ENCODE measurements at regions not wholly inside any gene's neighbourhood (a gene's known extent, or its start where the extent isn't known, plus 50 kb on each side); places are given as distances from the start of the nearest gene placed in this dataset.
A peak's percentile ranks its signal among the peaks of the same experiment; 100 is the strongest.
"Not testable (repeated sequence)": the region's sequence is repeated elsewhere in the genome, so short reads cannot be mapped to it uniquely, and the experiment has no call there.

- H3K9ac ChIP-seq (ENCODE audit: low read length), result peak overlapping the region; percentile 83
- H3K18ac ChIP-seq (ENCODE audit: low read depth in 1 of 2, low read length in 2 of 2); H3K79me1 ChIP-seq (replicated peaks; ENCODE audit: low read length, poor library complexity, severe bottlenecking); H2BK120ac ChIP-seq (ENCODE audit: low read depth, low read length); H3K4me1 ChIP-seq (ENCODE audit: control insufficient read depth, insufficient read depth, low read depth, low read length); H4K91ac ChIP-seq (ENCODE audit: low read length); H3K14ac ChIP-seq (ENCODE audit: low read length in 2 of 2); H3K4ac ChIP-seq (ENCODE audit: low read depth in 1 of 2, low read length in 2 of 2); H3K23ac ChIP-seq (ENCODE audit: low read length in 2 of 2); H3K9me3 ChIP-seq (ENCODE audit: control insufficient read depth, low read length); H3K27ac ChIP-seq (ENCODE audit: low read length, poor library complexity, severe bottlenecking); H4K8ac ChIP-seq (ENCODE audit: low read length); H2BK5ac ChIP-seq (ENCODE audit: low read depth, low read length, poor library complexity, severe bottlenecking); H2BK15ac ChIP-seq (ENCODE audit: low read depth, poor library complexity, severe bottlenecking); H2AK5ac ChIP-seq (ENCODE audit: low read length, severe bottlenecking); H3K36me3 ChIP-seq (ENCODE audit: control insufficient read depth in 1 of 2, insufficient read depth in 2 of 2, low read depth in 1 of 2, low read length in 2 of 2); H3K27me3 ChIP-seq (ENCODE audit: control insufficient read depth in 1 of 2, insufficient read depth in 1 of 2, low read length in 2 of 2): not testable (repeated sequence)
- peak overlapping the region; percentile 89 for H2AFZ ChIP-seq (ENCODE audit: low read depth, low read length)
- peak overlapping the region; percentile 76 to 82 for H3K4me3 ChIP-seq (ENCODE audit: insufficient read depth in 1 of 2, low read depth in 1 of 2, low read length in 2 of 2)
- peak; percentile 29 for DNase-seq
- H3K4me2 ChIP-seq (ENCODE audit: low read length, poor library complexity, severe bottlenecking), result peak overlapping the region; percentile 70
- WGBS, result 0% methylated on average over 1 of the region's 34 CpGs
- peak overlapping the region in 1 of 2 experiments; percentile 18 for H2BK12ac ChIP-seq (ENCODE audit: low read length in 2 of 2)
These were observed 120.6 kb downstream of the PRR15 start for GRCh38 chr7:29684151-29684786.

GRCh38 chr7:29684787-29685650 is 121.3 kb upstream of the WIPF3 start:
- H2BK5ac ChIP-seq (ENCODE audit: low read depth, low read length, poor library complexity, severe bottlenecking), result peak overlapping the region; percentile 10
- peak; percentile 80 for DNase-seq
- WGBS, result under 1% methylated on average over 63 of the region's 114 CpGs

DNA sequence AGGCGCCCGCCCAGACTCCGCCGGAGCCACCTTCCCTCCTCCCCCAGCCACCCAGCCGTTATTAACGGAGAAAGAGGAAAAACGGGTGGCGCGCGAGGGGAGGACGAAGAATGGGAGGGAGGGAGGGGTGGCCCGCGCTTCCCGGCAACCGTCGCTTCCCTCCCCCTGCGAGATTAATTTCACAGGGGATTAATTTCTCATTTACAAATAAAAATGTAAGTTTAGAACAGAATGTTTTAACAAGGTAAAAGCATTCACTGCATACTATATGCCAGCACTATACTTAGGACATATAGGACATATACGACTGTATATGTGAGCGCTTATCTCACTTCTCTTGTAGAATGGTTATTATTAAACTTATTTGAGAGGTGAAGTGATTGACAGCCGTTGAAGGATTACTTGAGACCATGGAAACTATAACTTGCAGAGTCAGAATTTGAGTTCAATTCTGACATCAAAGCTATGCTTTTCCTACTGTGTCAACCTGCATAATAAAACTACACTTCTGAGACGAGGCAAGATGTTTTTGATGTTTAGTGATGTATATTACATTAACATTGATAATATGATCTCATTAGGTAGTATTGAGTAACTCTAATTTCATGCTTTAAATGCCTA is 120.5 kb upstream of the WIPF3 start:
- H3K27me3 ChIP-seq (ENCODE audit: control insufficient read depth in 1 of 2, insufficient read depth in 1 of 2, low read length in 2 of 2); H3K36me3 ChIP-seq (ENCODE audit: control insufficient read depth in 1 of 2, insufficient read depth in 2 of 2, low read depth in 1 of 2, low read length in 2 of 2); H3K79me1 ChIP-seq (replicated peaks; ENCODE audit: low read length, poor library complexity, severe bottlenecking); H3K14ac ChIP-seq (ENCODE audit: low read length in 2 of 2); H4K8ac ChIP-seq (ENCODE audit: low read length); H3K4me2 ChIP-seq (ENCODE audit: low read length, poor library complexity, severe bottlenecking); H3K27ac ChIP-seq (ENCODE audit: low read length, poor library complexity, severe bottlenecking); H2BK15ac ChIP-seq (ENCODE audit: low read depth, poor library complexity, severe bottlenecking); H2BK5ac ChIP-seq (ENCODE audit: low read depth, low read length, poor library complexity, severe bottlenecking); H3K9me3 ChIP-seq (ENCODE audit: control insufficient read depth, low read length); H4K91ac ChIP-seq (ENCODE audit: low read length); H3K4ac ChIP-seq (ENCODE audit: low read depth in 1 of 2, low read length in 2 of 2); H2BK120ac ChIP-seq (ENCODE audit: low read depth, low read length); H3K4me1 ChIP-seq (ENCODE audit: control insufficient read depth, insufficient read depth, low read depth, low read length); H3K23ac ChIP-seq (ENCODE audit: low read length in 2 of 2); H2AK5ac ChIP-seq (ENCODE audit: low read length, severe bottlenecking); H2BK12ac ChIP-seq (ENCODE audit: low read length in 2 of 2); H2AFZ ChIP-seq (ENCODE audit: low read depth, low read length): not testable (repeated sequence)
- DNase-seq, result peak; percentile 8
- peak overlapping the region; percentile 83 for H3K9ac ChIP-seq (ENCODE audit: low read length)
- no CpG with 5 or more reads among the region's 21 CpGs for WGBS
- H3K18ac ChIP-seq (ENCODE audit: low read depth in 1 of 2, low read length in 2 of 2), result peak overlapping the region in 1 of 2 experiments; percentile 98
- peak overlapping the region; percentile 76 to 82 for H3K4me3 ChIP-seq (ENCODE audit: insufficient read depth in 1 of 2, low read depth in 1 of 2, low read length in 2 of 2)

More at GRCh38 chr7:29684787-29685650, 121.3 kb upstream of the WIPF3 start:
- Histone ChIP-seq H3K18ac (ENCODE audit: low read depth in 1 of 2, low read length in 2 of 2) (peak overlapping the region; percentile 70 to 98), H3K9me3 (ENCODE audit: control insufficient read depth, low read length) (no peaks in the 10 kb centered on the region), H3K27ac (ENCODE audit: low read length, poor library complexity, severe bottlenecking) (no peak overlapping the region), H3K27me3 (ENCODE audit: control insufficient read depth in 1 of 2, insufficient read depth in 1 of 2, low read length in 2 of 2) (no peaks in the 10 kb centered on the region), H3K9ac (ENCODE audit: low read length) (peak overlapping the region; percentile 83), H3K36me3 (ENCODE audit: control insufficient read depth in 1 of 2, insufficient read depth in 2 of 2, low read depth in 1 of 2, low read length in 2 of 2) (no peaks in the 10 kb centered on the region), H2AK5ac (ENCODE audit: low read length, severe bottlenecking) (no peak overlapping the region), H3K23ac (ENCODE audit: low read length in 2 of 2) (peak overlapping the region in 1 of 2 experiments; percentile 100), H2AFZ (ENCODE audit: low read depth, low read length) (peak overlapping the region; percentile 98), H4K8ac (ENCODE audit: low read length) (peak overlapping the region; percentile 12), H3K4ac (ENCODE audit: low read depth in 1 of 2, low read length in 2 of 2) (peak overlapping the region; percentile 58 to 87), H2BK15ac (ENCODE audit: low read depth, poor library complexity, severe bottlenecking) (no peak overlapping the region), H3K79me1 (replicated peaks; ENCODE audit: low read length, poor library complexity, severe bottlenecking) (no peaks in the 10 kb centered on the region), H3K4me2 (ENCODE audit: low read length, poor library complexity, severe bottlenecking) (peak overlapping the region; percentile 70), H4K91ac (ENCODE audit: low read length) (no peak overlapping the region), H3K14ac (ENCODE audit: low read length in 2 of 2) (peak overlapping the region in 1 of 2 experiments; percentile 93), H2BK12ac (ENCODE audit: low read length in 2 of 2) (peak overlapping the region in 1 of 2 experiments; percentile 84), H3K4me3 (ENCODE audit: insufficient read depth in 1 of 2, low read depth in 1 of 2, low read length in 2 of 2) (peak overlapping the region; percentile 76 to 82), H3K4me1 (ENCODE audit: control insufficient read depth, insufficient read depth, low read depth, low read length) (no peaks in the 10 kb centered on the region), H2BK120ac (ENCODE audit: low read depth, low read length) (peak overlapping the region; percentile 34)

DNA sequence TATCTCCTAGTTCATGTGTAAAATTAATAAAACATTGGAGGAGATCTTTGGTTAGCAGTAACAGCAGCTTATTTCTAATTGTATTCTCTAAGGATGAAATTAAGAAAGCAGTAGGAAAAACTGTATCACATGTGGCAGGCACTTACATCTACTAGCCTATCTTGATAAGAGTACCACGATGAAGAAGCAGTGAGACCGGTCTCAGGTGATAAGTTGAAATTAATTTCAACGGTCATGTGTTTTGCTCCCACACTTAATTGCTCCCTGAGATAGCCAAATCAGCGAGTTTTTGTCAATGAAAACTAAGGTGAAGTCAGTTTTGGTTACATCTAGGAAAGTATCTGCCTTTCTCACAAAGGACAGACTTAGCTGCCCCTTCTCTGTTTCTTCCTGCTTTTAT is 115.8 kb upstream of the WIPF3 start:
- not testable (repeated sequence) for H3K14ac ChIP-seq (ENCODE audit: low read length in 2 of 2); H3K23ac ChIP-seq (ENCODE audit: low read length in 2 of 2); H2BK15ac ChIP-seq (ENCODE audit: low read depth, poor library complexity, severe bottlenecking); H4K91ac ChIP-seq (ENCODE audit: low read length); H3K4ac ChIP-seq (ENCODE audit: low read depth in 1 of 2, low read length in 2 of 2); H2BK5ac ChIP-seq (ENCODE audit: low read depth, low read length, poor library complexity, severe bottlenecking); H3K79me1 ChIP-seq (replicated peaks; ENCODE audit: low read length, poor library complexity, severe bottlenecking); H3K4me1 ChIP-seq (ENCODE audit: control insufficient read depth, insufficient read depth, low read depth, low read length); H2AFZ ChIP-seq (ENCODE audit: low read depth, low read length); H3K4me3 ChIP-seq (ENCODE audit: insufficient read depth in 1 of 2, low read depth in 1 of 2, low read length in 2 of 2); H3K27ac ChIP-seq (ENCODE audit: low read length, poor library complexity, severe bottlenecking); H3K18ac ChIP-seq (ENCODE audit: low read depth in 1 of 2, low read length in 2 of 2); H3K27me3 ChIP-seq (ENCODE audit: control insufficient read depth in 1 of 2, insufficient read depth in 1 of 2, low read length in 2 of 2); H2BK12ac ChIP-seq (ENCODE audit: low read length in 2 of 2); H2AK5ac ChIP-seq (ENCODE audit: low read length, severe bottlenecking); H4K8ac ChIP-seq (ENCODE audit: low read length); H3K9ac ChIP-seq (ENCODE audit: low read length); H3K4me2 ChIP-seq (ENCODE audit: low read length, poor library complexity, severe bottlenecking); DNase-seq; H3K36me3 ChIP-seq (ENCODE audit: control insufficient read depth in 1 of 2, insufficient read depth in 2 of 2, low read depth in 1 of 2, low read length in 2 of 2); H3K9me3 ChIP-seq (ENCODE audit: control insufficient read depth, low read length); H2BK120ac ChIP-seq (ENCODE audit: low read depth, low read length)
- WGBS, result 89% methylated on average over 1 of the region's 4 CpGs

Measured in mesenchymal stem cell (in vitro differentiated cells and primary cell).